ENCODE measurements at regions not wholly inside any gene's neighbourhood (a gene's known extent, or its start where the extent isn't known, plus 50 kb on each side); places are given as distances from the start of the nearest gene placed in this dataset.
"Not testable (repeated sequence)": the region's sequence is repeated elsewhere in the genome, so short reads cannot be mapped to it uniquely, and the experiment has no call there.

- DNase-seq (ENCODE audit: low read depth in 2 of 2): no peak
Measured at GRCh38 chr2:118388771-118389170, 300.5 kb downstream of the INSIG2 start.

- no peak for DNase-seq (ENCODE audit: low read depth in 2 of 2)
Measured at GRCh38 chr2:118387509-118387908, 299.2 kb downstream of the INSIG2 start.

- no peak for DNase-seq (ENCODE audit: low read depth in 2 of 2)
Measured at GRCh38 chr2:118386641-118387302, 298.5 kb downstream of the INSIG2 start.

GRCh38 chr2:118380915-118381653 lies 292.8 kb downstream of the INSIG2 start:
- no peak for DNase-seq (ENCODE audit: low read depth in 2 of 2)

GRCh38 chr2:118375907-118376485 lies 287.7 kb downstream of the INSIG2 start:
- no peak for DNase-seq (ENCODE audit: low read depth in 2 of 2)

- DNase-seq (ENCODE audit: low read depth in 2 of 2): no peak
Measured at GRCh38 chr2:118374974-118375755, 286.9 kb downstream of the INSIG2 start.

GRCh38 chr2:118372886-118373830 lies 284.9 kb downstream of the INSIG2 start:
- DNase-seq (ENCODE audit: low read depth in 2 of 2): no peak

GRCh38 chr2:118371515-118371914 lies 283.2 kb downstream of the INSIG2 start:
- DNase-seq (ENCODE audit: low read depth in 2 of 2): no peak

GRCh38 chr2:118369521-118369920 lies 281.2 kb downstream of the INSIG2 start:
- DNase-seq (ENCODE audit: low read depth in 2 of 2): not testable (repeated sequence)

- no peak for DNase-seq (ENCODE audit: low read depth in 2 of 2)
Measured at GRCh38 chr2:118363604-118364003, 275.3 kb downstream of the INSIG2 start.

GRCh38 chr2:118356051-118356450 lies 267.8 kb downstream of the INSIG2 start:
- DNase-seq (ENCODE audit: low read depth in 2 of 2): no peak

- DNase-seq (ENCODE audit: low read depth in 2 of 2): no peak
Measured at GRCh38 chr2:118351796-118352195, 263.5 kb downstream of the INSIG2 start.

GRCh38 chr2:118350621-118351020 lies 262.4 kb downstream of the INSIG2 start:
- no peak for DNase-seq (ENCODE audit: low read depth in 2 of 2)

GRCh38 chr2:118349365-118349764 lies 261.1 kb downstream of the INSIG2 start:
- DNase-seq (ENCODE audit: low read depth in 2 of 2): no peak

GRCh38 chr2:118348380-118349034 lies 260.2 kb downstream of the INSIG2 start:
- no peak for DNase-seq (ENCODE audit: low read depth in 2 of 2)

- DNase-seq (ENCODE audit: low read depth in 2 of 2): no peak
Measured at GRCh38 chr2:118345465-118345864, 257.2 kb downstream of the INSIG2 start.

- no peak for DNase-seq (ENCODE audit: low read depth in 2 of 2)
Measured at GRCh38 chr2:118340103-118340502, 251.8 kb downstream of the INSIG2 start.

GRCh38 chr2:118339386-118339785 lies 251.1 kb downstream of the INSIG2 start:
- no peak for DNase-seq (ENCODE audit: low read depth in 2 of 2)

GRCh38 chr2:118333664-118334063 lies 245.4 kb downstream of the INSIG2 start:
- DNase-seq (ENCODE audit: low read depth in 2 of 2): no peak

- no peak for DNase-seq (ENCODE audit: low read depth in 2 of 2)
Measured at GRCh38 chr2:118325321-118325955, 237.2 kb downstream of the INSIG2 start.
